ENCODE measurements at regions not wholly inside any gene's neighbourhood (a gene's known extent, or its start where the extent isn't known, plus 50 kb on each side); places are given as distances from the start of the nearest gene placed in this dataset.

DNA sequence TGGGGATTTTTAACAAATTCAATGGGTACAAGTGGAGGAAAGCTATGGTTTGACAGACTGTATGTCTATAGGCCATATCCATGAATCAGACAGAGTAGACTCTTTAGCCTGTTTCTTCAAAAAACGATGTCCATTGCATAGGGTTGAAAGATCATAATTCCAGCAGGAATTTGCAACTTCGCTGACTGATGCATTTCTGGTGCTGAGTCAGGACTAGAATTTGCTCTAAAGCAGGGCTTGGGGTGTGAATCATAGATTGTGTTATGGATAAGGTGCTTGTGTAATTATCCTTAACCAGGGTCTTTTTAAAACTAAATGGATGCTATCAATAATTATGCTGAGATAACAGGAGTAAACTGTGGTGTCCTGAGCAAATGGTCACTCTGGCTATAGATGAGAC lies 200.4 kb upstream of the TBC1D5 start (continued):
- TF ChIP-seq CHD7 (IDR thresholded peaks at IDR 0.05; ENCODE audit: insufficient replicate concordance, low read length) (no peak), SIRT6 (IDR thresholded peaks at IDR 0.05; ENCODE audit: low read length) (no peak), SP2 (IDR thresholded peaks at IDR 0.05; ENCODE audit: low read length) (no peak), SIX5 (IDR thresholded peaks at IDR 0.05; ENCODE audit: low read depth, low read length) (no peak), HDAC6 (IDR thresholded peaks at IDR 0.05; ENCODE audit: low read depth, low read length) (no peak), E2F6 (IDR thresholded peaks at IDR 0.05) (no peak), EP300 (IDR thresholded peaks at IDR 0.05; ENCODE audit: borderline replicate concordance in 1 of 2, low read depth in 2 of 2, low read length in 2 of 2) (no peak), CHD2 (IDR thresholded peaks at IDR 0.05; ENCODE audit: low read length) (no peak)

All from H1 (cell line).